ENCODE measurements at regions not wholly inside any gene's neighbourhood (a gene's known extent, or its start where the extent isn't known, plus 50 kb on each side); places are given as distances from the start of the nearest gene placed in this dataset.

DNA sequence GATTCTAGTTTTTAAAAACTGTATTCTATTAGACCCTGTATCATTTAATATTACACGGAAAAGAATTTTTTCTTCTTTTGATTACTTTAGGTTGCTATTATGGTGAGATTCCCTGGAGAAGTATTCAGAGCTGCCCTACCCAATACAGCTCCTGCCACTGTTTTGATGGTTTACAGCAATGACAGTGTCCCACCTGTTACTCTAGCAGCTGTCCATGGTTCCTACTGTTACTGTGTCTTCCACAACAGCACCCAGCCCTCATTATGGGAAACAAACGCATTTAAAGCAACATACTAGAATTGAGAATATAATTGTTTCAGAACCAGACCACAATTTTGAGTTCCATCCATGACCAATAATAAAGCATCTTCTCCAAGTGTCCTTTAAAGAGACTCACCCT is 450.7 kb downstream of the SHQ1 start:
- no peak for DNase-seq
- H3K9me3 ChIP-seq (ENCODE audit: control insufficient read depth, low read length): no peaks in the 10 kb centered on the region
- no peak overlapping the region for H3K27ac ChIP-seq (ENCODE audit: insufficient read depth, low read length, poor library complexity, severe bottlenecking)
- no peak overlapping the region for H3K4me3 ChIP-seq (ENCODE audit: insufficient read depth, low read depth, low read length, poor library complexity, severe bottlenecking)
- H3K36me3 ChIP-seq (ENCODE audit: control insufficient read depth, insufficient read depth, low read length): no peaks in the 10 kb centered on the region
- H3K27me3 ChIP-seq (replicated peaks; ENCODE audit: control insufficient read depth, insufficient read depth, low read length, poor library complexity, severe bottlenecking): no peaks in the 10 kb centered on the region
- peaks cover 5% of the 10 kb centered on the region for H3K4me1 ChIP-seq (ENCODE audit: control insufficient read depth, insufficient read depth, low read length, poor library complexity, severe bottlenecking)

DNA sequence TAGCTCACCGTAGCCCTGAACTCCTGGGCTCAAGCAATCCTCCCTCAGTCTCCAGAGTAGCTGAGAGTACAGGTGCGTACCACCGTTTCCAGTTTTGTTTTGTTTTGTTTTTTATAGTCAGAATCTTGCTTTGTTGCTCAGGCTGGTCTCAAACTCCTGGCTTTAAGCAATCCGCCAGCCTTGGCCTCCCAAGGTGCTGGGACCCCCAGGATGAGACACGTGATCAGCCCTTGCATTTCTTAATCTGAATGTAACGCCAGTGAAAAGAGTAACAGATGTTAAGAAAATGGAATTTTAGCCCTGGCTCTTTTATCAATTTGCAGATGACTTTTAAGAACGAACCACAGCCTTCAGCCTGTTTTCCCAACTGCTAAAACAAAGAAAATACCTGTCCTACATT is 451.3 kb downstream of the SHQ1 start:
- Histone ChIP-seq H3K27me3 (replicated peaks; ENCODE audit: control insufficient read depth, insufficient read depth, low read length, poor library complexity, severe bottlenecking) (no peaks in the 10 kb centered on the region), H3K27ac (ENCODE audit: insufficient read depth, low read length, poor library complexity, severe bottlenecking) (no peak overlapping the region), H3K4me3 (ENCODE audit: insufficient read depth, low read depth, low read length, poor library complexity, severe bottlenecking) (no peak overlapping the region), H3K4me1 (ENCODE audit: control insufficient read depth, insufficient read depth, low read length, poor library complexity, severe bottlenecking) (peaks cover 5% of the 10 kb centered on the region), H3K9me3 (ENCODE audit: control insufficient read depth, low read length) (no peaks in the 10 kb centered on the region), H3K36me3 (ENCODE audit: control insufficient read depth, insufficient read depth, low read length) (no peaks in the 10 kb centered on the region)
- no peak for DNase-seq

DNA sequence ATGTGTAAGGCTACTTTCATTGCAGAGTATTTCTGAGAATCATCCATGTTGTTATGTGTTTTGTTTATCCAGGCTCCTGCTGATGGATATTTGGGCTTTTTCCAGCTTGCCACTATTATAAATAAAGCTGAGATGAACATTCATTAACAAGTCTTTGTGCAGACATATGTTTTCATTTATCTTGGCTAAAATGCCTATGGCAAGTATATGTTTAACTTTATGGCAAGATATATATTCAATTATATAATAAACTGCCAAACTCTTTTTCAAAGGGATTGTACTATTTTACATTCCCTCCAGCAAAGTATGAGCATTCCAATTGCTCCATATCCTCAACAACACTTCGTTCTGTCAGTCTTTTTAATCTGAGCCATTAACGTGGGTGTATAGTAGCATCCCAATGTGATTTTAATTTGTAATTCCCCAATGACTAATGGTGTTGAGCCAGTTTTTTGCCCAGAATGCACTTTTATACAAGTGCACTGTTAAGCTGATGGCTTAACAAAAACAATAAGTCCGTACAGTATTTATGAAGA is 452.4 kb downstream of the SHQ1 start:
- Histone ChIP-seq H3K27ac (ENCODE audit: insufficient read depth, low read length, poor library complexity, severe bottlenecking) (no peak overlapping the region), H3K4me1 (ENCODE audit: control insufficient read depth, insufficient read depth, low read length, poor library complexity, severe bottlenecking) (peaks cover 8% of the 10 kb centered on the region), H3K36me3 (ENCODE audit: control insufficient read depth, insufficient read depth, low read length) (no peaks in the 10 kb centered on the region), H3K4me3 (ENCODE audit: insufficient read depth, low read depth, low read length, poor library complexity, severe bottlenecking) (no peak overlapping the region), H3K27me3 (replicated peaks; ENCODE audit: control insufficient read depth, insufficient read depth, low read length, poor library complexity, severe bottlenecking) (no peaks in the 10 kb centered on the region), H3K9me3 (ENCODE audit: control insufficient read depth, low read length) (no peaks in the 10 kb centered on the region)
- DNase-seq: no peak

GRCh38 chr3:72393455-72393854 is 454.8 kb downstream of the SHQ1 start:
- H3K27ac ChIP-seq (ENCODE audit: insufficient read depth, low read length, poor library complexity, severe bottlenecking): no peak overlapping the region
- no peaks in the 10 kb centered on the region for H3K36me3 ChIP-seq (ENCODE audit: control insufficient read depth, insufficient read depth, low read length)
- H3K4me3 ChIP-seq (ENCODE audit: insufficient read depth, low read depth, low read length, poor library complexity, severe bottlenecking): no peak overlapping the region
- no peaks in the 10 kb centered on the region for H3K27me3 ChIP-seq (replicated peaks; ENCODE audit: control insufficient read depth, insufficient read depth, low read length, poor library complexity, severe bottlenecking)
- no peaks in the 10 kb centered on the region for H3K9me3 ChIP-seq (ENCODE audit: control insufficient read depth, low read length)
- no peak for DNase-seq
- H3K4me1 ChIP-seq (ENCODE audit: control insufficient read depth, insufficient read depth, low read length, poor library complexity, severe bottlenecking): peaks cover 8% of the 10 kb centered on the region

- DNase-seq: no peak
- H3K36me3 ChIP-seq (ENCODE audit: control insufficient read depth, insufficient read depth, low read length): no peaks in the 10 kb centered on the region
- H3K27ac ChIP-seq (ENCODE audit: insufficient read depth, low read length, poor library complexity, severe bottlenecking): no peak overlapping the region
- no peaks in the 10 kb centered on the region for H3K9me3 ChIP-seq (ENCODE audit: control insufficient read depth, low read length)
- H3K4me3 ChIP-seq (ENCODE audit: insufficient read depth, low read depth, low read length, poor library complexity, severe bottlenecking): no peak overlapping the region
- H3K4me1 ChIP-seq (ENCODE audit: control insufficient read depth, insufficient read depth, low read length, poor library complexity, severe bottlenecking): peaks cover 7% of the 10 kb centered on the region
- no peaks in the 10 kb centered on the region for H3K27me3 ChIP-seq (replicated peaks; ENCODE audit: control insufficient read depth, insufficient read depth, low read length, poor library complexity, severe bottlenecking)
Measured at GRCh38 chr3:72391659-72392058, 456.6 kb downstream of the SHQ1 start.

- H3K27ac ChIP-seq (ENCODE audit: insufficient read depth, low read length, poor library complexity, severe bottlenecking): no peak overlapping the region
- DNase-seq: no peak
- H3K36me3 ChIP-seq (ENCODE audit: control insufficient read depth, insufficient read depth, low read length): no peaks in the 10 kb centered on the region
- no peak overlapping the region for H3K4me3 ChIP-seq (ENCODE audit: insufficient read depth, low read depth, low read length, poor library complexity, severe bottlenecking)
- no peaks in the 10 kb centered on the region for H3K9me3 ChIP-seq (ENCODE audit: control insufficient read depth, low read length)
- peaks cover 7% of the 10 kb centered on the region for H3K4me1 ChIP-seq (ENCODE audit: control insufficient read depth, insufficient read depth, low read length, poor library complexity, severe bottlenecking)
- no peaks in the 10 kb centered on the region for H3K27me3 ChIP-seq (replicated peaks; ENCODE audit: control insufficient read depth, insufficient read depth, low read length, poor library complexity, severe bottlenecking)
Measured at GRCh38 chr3:72390841-72391240, 457.4 kb downstream of the SHQ1 start.

DNA sequence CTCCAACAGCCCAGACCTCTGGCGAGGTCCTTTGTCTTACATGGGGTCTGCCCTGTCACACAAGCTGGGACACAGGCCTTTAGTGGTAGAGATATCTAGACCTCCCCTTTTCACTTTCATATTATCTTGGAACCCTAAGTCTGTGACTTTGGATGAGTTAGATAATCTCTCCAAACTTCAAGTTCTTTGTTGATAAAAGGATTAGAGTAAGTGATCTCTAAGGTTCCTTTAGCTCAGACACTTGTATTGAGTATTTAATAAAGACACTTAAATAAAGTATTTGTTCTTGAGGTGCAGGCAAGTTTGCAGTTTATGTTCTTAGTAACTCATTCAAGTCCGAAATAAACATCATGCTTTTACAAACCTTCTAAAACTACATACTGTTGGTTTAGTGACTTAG is 459.6 kb downstream of the SHQ1 start:
- Histone ChIP-seq H3K4me3 (ENCODE audit: insufficient read depth, low read depth, low read length, poor library complexity, severe bottlenecking) (no peak overlapping the region), H3K9me3 (ENCODE audit: control insufficient read depth, low read length) (no peaks in the 10 kb centered on the region), H3K4me1 (ENCODE audit: control insufficient read depth, insufficient read depth, low read length, poor library complexity, severe bottlenecking) (peaks cover 4% of the 10 kb centered on the region), H3K27me3 (replicated peaks; ENCODE audit: control insufficient read depth, insufficient read depth, low read length, poor library complexity, severe bottlenecking) (no peaks in the 10 kb centered on the region), H3K36me3 (ENCODE audit: control insufficient read depth, insufficient read depth, low read length) (no peaks in the 10 kb centered on the region), H3K27ac (ENCODE audit: insufficient read depth, low read length, poor library complexity, severe bottlenecking) (no peak overlapping the region)
- DNase-seq: no peak

GRCh38 chr3:72388117-72388516 is 460.1 kb downstream of the SHQ1 start:
- peaks cover 4% of the 10 kb centered on the region for H3K4me1 ChIP-seq (ENCODE audit: control insufficient read depth, insufficient read depth, low read length, poor library complexity, severe bottlenecking)
- no peak overlapping the region for H3K27ac ChIP-seq (ENCODE audit: insufficient read depth, low read length, poor library complexity, severe bottlenecking)
- no peaks in the 10 kb centered on the region for H3K27me3 ChIP-seq (replicated peaks; ENCODE audit: control insufficient read depth, insufficient read depth, low read length, poor library complexity, severe bottlenecking)
- DNase-seq: no peak
- no peaks in the 10 kb centered on the region for H3K36me3 ChIP-seq (ENCODE audit: control insufficient read depth, insufficient read depth, low read length)
- H3K4me3 ChIP-seq (ENCODE audit: insufficient read depth, low read depth, low read length, poor library complexity, severe bottlenecking): no peak overlapping the region
- no peaks in the 10 kb centered on the region for H3K9me3 ChIP-seq (ENCODE audit: control insufficient read depth, low read length)

DNA sequence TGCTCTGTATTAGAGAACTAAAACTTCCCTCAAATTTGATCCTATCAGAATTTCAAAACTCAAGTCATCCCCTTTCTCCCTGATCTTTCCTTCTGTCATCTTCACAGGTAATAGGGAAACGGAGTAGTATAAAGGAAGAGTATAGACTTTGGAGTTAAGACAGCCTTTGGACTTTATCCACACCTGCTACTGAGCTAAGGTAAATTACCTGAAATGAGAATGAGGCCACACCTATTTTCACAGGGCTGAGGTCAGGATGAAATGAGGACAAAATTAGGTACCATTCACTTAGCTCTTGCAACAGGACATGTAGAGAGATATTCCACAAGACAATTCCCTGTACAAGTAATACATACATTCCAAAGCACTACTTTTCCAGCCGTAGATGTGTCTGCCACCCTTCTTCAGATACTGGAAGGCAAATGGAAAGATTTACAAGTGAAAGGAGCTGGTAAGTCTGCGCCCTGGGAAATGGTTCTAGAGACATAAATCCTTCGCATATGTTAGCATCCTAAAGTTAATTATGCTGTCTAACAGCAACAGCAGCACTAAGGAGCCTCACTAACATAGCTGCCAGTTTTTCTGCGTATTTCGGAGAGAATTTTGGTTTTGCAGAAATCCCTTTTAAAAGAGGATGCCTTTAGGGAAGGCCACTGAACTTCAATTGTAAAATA is 461.8 kb downstream of the SHQ1 start:
- H3K36me3 ChIP-seq (ENCODE audit: control insufficient read depth, insufficient read depth, low read length): no peaks in the 10 kb centered on the region
- no peak overlapping the region for H3K27ac ChIP-seq (ENCODE audit: insufficient read depth, low read length, poor library complexity, severe bottlenecking)
- peaks cover 4% of the 10 kb centered on the region for H3K4me1 ChIP-seq (ENCODE audit: control insufficient read depth, insufficient read depth, low read length, poor library complexity, severe bottlenecking)
- no peak overlapping the region for H3K4me3 ChIP-seq (ENCODE audit: insufficient read depth, low read depth, low read length, poor library complexity, severe bottlenecking)
- no peak for DNase-seq
- no peaks in the 10 kb centered on the region for H3K27me3 ChIP-seq (replicated peaks; ENCODE audit: control insufficient read depth, insufficient read depth, low read length, poor library complexity, severe bottlenecking)
- no peaks in the 10 kb centered on the region for H3K9me3 ChIP-seq (ENCODE audit: control insufficient read depth, low read length)

DNA sequence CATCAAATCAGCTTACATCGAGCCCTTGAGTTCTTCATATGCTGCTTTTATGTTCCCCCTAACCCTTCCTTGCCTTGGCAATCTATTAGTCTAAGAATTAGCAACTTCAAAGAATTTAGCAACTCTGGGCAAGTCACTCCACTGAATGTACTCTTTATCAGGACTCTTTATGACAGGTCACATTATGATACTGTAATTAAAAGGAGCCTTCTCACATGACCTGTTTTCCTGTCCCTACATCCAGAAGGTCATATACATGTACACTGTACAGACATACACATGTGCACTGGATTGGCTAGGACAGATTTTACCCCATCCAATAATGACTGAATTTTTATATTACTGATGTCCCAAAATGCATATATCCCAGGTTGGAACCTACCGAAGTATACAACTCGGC is 463.1 kb downstream of the SHQ1 start:
- Histone ChIP-seq H3K27me3 (replicated peaks; ENCODE audit: control insufficient read depth, insufficient read depth, low read length, poor library complexity, severe bottlenecking) (no peaks in the 10 kb centered on the region), H3K4me1 (ENCODE audit: control insufficient read depth, insufficient read depth, low read length, poor library complexity, severe bottlenecking) (no peaks in the 10 kb centered on the region), H3K36me3 (ENCODE audit: control insufficient read depth, insufficient read depth, low read length) (no peaks in the 10 kb centered on the region), H3K27ac (ENCODE audit: insufficient read depth, low read length, poor library complexity, severe bottlenecking) (no peak overlapping the region), H3K9me3 (ENCODE audit: control insufficient read depth, low read length) (no peaks in the 10 kb centered on the region), H3K4me3 (ENCODE audit: insufficient read depth, low read depth, low read length, poor library complexity, severe bottlenecking) (no peak overlapping the region)
- no peak for DNase-seq
